T47D (cell line): ENCODE measurements at regions not wholly inside any gene's neighbourhood (a gene's known extent, or its start where the extent isn't known, plus 50 kb on each side); places are given as distances from the start of the nearest gene placed in this dataset.

ENCODE experiments used
- DNase-seq, 2 experiments: peaks; one replicate each; pipeline versions ENCODE4 v3.0.0 to v3.0.0-alpha.2; 2011 to 2012; ENCODE audit warnings: low read depth in 1 of 2, low spot score in 1 of 2
- JUND ChIP-seq: IDR thresholded peaks from 2 replicates; pipeline ENCODE4 v1.6.1; 2012; ENCODE audit warnings: low read depth
- in situ Hi-C: cut with HindIII; loops from 2 replicates; pipeline ENCODE4 v1.10.0; 2016; ENCODE audit warnings: low sequenced_read_pairs, low pct_unique_long_range_greater_than_20kb

- in situ Hi-C loops = no loop called here
- no peak for TF ChIP-seq JUND
- no peak for DNase-seq
Observed at GRCh38 chr14:98835051-98835824, 436.8 kb downstream of the BCL11B start.

GRCh38 chr14:98835825-98836100, 436.2 kb downstream of the BCL11B start:
- no peak for TF ChIP-seq JUND
- DNase-seq = no peak
- in situ Hi-C loops = no loop called here

- no peak for TF ChIP-seq JUND
- DNase-seq = peak in 1 of 2 experiments; percentile 24
- in situ Hi-C loops = no loop called here
Observed at GRCh38 chr14:98840091-98840490, 431.9 kb downstream of the BCL11B start.

- TF ChIP-seq JUND = no peak
- DNase-seq = no peak
- in situ Hi-C loops = no loop called here
Observed at GRCh38 chr14:98840511-98840910, 431.5 kb downstream of the BCL11B start.

- no peak for TF ChIP-seq JUND
- in situ Hi-C loops = no loop called here
- DNase-seq = no peak
Observed at GRCh38 chr14:98844456-98844855, 427.5 kb downstream of the BCL11B start.

- DNase-seq = peak in 1 of 2 experiments; percentile 37
Observed at GRCh38 chr14:98847521-98848468, 424.2 kb downstream of the BCL11B start.

GRCh38 chr14:98853063-98853729, 418.8 kb downstream of the BCL11B start:
- no peak for TF ChIP-seq JUND
- no peak for DNase-seq
- in situ Hi-C loops = no loop called here

More at GRCh38 chr14:98847521-98848468, 424.2 kb downstream of the BCL11B start:
- in situ Hi-C loops = no loop called here
- TF ChIP-seq JUND = no peak

- in situ Hi-C loops = no loop called here
- DNase-seq = no peak
- TF ChIP-seq JUND = no peak
Observed at GRCh38 chr14:98855926-98856715, 415.9 kb downstream of the BCL11B start.

- in situ Hi-C loops = no loop called here
- no peak for DNase-seq
- no peak for TF ChIP-seq JUND
Observed at GRCh38 chr14:98858158-98858557, 413.8 kb downstream of the BCL11B start.

GRCh38 chr14:98858561-98858960, 413.4 kb downstream of the BCL11B start:
- DNase-seq = no peak
- TF ChIP-seq JUND = no peak
- in situ Hi-C loops = no loop called here

GRCh38 chr14:98859301-98859700, 412.7 kb downstream of the BCL11B start:
- in situ Hi-C loops = no loop called here
- no peak for DNase-seq
- no peak for TF ChIP-seq JUND

GRCh38 chr14:98864211-98864610, 407.8 kb downstream of the BCL11B start:
- no peak for TF ChIP-seq JUND
- in situ Hi-C loops = no loop called here
- no peak for DNase-seq
